A673 (cell line): ENCODE measurements at regions not wholly inside any gene's neighbourhood (a gene's known extent, or its start where the extent isn't known, plus 50 kb on each side); places are given as distances from the start of the nearest gene placed in this dataset.

Source experiments
- EZH2 ChIP-seq: fragments of 200-600 bp; sonication (generic); IDR thresholded peaks from 2 replicates; pipeline ENCODE4 v1.6.1; 2017; ENCODE audit warnings: borderline replicate concordance, low read depth, mild to moderate bottlenecking, mixed read lengths, antibody characterized with exemption, low read length; ENCODE audit not compliant: poor library complexity, severe bottlenecking
- TF ChIP-seq, protein P1 (sequence below): fragments of 300-800, 200-600 bp; sonication (generic); conservative IDR thresholded peaks from 2 replicates; pipeline ENCODE4 v1.5.1; 2017; ENCODE audit warnings: low read depth, mild to moderate bottlenecking, antibody characterized with exemption, low read length, moderate library complexity, mixed read lengths

DNA sequence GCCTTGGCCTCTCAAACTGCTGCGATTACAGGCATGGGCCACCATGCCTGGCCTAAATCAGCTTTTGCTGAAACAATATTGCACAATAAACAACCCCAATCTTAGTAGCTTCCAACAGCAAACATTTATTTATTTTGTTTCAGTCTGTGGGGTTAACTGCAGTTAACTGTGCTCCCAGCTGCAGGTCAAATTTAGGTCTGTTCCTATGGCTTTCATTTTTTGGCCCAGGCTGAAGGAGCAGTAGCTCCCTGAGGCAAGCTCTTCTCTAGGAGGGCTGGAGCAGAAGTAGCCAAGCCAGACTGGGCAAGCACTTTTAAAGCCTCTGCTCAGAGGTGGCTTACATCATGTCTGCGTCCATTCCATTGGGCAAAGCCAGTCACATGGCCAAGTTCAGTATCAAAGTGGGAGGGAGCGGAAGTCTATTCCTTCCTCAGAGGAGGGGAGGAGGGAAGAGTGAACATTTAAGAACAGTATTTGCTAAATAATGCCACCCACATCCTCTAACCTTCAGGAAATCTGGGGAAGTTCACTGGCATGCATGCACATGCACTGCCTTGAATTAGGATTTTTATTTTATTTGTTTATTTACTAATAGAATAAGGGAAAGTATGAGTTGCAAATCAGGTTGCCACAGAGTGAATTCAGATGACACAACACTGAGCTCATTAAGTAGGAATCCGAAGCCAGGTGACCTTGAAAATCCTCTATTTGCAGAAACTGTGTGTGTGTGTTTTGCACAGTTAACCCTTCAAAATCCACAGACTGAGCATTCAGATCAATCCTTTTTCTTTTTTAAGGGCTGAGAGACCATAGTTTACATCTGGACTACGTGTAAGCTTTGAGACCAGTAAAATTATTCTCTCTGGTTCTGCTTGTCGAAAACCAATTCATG, 122.0 kb upstream of the SEL1L start:
- TF ChIP-seq, protein P1, sequence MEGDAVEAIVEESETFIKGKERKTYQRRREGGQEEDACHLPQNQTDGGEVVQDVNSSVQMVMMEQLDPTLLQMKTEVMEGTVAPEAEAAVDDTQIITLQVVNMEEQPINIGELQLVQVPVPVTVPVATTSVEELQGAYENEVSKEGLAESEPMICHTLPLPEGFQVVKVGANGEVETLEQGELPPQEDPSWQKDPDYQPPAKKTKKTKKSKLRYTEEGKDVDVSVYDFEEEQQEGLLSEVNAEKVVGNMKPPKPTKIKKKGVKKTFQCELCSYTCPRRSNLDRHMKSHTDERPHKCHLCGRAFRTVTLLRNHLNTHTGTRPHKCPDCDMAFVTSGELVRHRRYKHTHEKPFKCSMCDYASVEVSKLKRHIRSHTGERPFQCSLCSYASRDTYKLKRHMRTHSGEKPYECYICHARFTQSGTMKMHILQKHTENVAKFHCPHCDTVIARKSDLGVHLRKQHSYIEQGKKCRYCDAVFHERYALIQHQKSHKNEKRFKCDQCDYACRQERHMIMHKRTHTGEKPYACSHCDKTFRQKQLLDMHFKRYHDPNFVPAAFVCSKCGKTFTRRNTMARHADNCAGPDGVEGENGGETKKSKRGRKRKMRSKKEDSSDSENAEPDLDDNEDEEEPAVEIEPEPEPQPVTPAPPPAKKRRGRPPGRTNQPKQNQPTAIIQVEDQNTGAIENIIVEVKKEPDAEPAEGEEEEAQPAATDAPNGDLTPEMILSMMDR = no peak
- no peak for TF ChIP-seq EZH2
